ENCODE measurements at regions not wholly inside any gene's neighbourhood (a gene's known extent, or its start where the extent isn't known, plus 50 kb on each side); places are given as distances from the start of the nearest gene placed in this dataset.

DNA sequence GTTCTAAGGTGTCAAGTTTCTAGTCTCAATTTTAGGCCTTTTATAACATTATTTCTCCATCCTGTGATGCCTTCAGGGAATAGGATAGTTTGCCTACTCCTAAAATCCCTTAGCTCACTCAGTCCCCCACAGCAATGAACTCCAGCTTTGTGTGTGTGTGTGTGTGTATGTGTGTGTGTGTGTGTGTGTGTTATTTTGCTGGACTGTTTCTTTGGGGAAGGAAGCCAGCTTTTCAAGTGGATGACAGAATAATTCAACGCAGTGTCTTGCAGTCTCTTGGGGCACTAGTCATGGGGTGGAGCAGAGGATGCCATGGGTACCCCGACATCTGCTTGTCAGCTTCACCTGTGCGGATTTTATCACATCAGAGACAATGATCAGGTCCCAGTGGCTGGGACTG lies 262.8 kb upstream of the DAPK1 start:
- no peak overlapping the region for H3K27ac ChIP-seq

GRCh38 chr9:87236546-87236945 lies 261.1 kb upstream of the DAPK1 start:
- 0 to 97% (median 88%) methylated on average over 1 of the region's 1 CpG for WGBS, 5 donors
- Histone ChIP-seq H3K9me3 (no peaks in the 10 kb centered on the region), H3K27ac (no peak overlapping the region), H3K36me3 (no peaks in the 10 kb centered on the region), H3K27me3 (replicated peaks in 1 of 7) (no peaks in the 10 kb centered on the region), H3K4me3 (no peak overlapping the region), H3K4me1 (no peaks in the 10 kb centered on the region)
- intact Hi-C loops (cut with DNase I; ENCODE audit: low total_unique reads) = no loop called here
- no peak for DNase-seq
- TF ChIP-seq POLR2AphosphoS5 (IDR thresholded peaks at IDR 0.05) (no peak), POLR2A (IDR thresholded peaks at IDR 0.05) (no peak)
- TF ChIP-seq, protein P1, sequence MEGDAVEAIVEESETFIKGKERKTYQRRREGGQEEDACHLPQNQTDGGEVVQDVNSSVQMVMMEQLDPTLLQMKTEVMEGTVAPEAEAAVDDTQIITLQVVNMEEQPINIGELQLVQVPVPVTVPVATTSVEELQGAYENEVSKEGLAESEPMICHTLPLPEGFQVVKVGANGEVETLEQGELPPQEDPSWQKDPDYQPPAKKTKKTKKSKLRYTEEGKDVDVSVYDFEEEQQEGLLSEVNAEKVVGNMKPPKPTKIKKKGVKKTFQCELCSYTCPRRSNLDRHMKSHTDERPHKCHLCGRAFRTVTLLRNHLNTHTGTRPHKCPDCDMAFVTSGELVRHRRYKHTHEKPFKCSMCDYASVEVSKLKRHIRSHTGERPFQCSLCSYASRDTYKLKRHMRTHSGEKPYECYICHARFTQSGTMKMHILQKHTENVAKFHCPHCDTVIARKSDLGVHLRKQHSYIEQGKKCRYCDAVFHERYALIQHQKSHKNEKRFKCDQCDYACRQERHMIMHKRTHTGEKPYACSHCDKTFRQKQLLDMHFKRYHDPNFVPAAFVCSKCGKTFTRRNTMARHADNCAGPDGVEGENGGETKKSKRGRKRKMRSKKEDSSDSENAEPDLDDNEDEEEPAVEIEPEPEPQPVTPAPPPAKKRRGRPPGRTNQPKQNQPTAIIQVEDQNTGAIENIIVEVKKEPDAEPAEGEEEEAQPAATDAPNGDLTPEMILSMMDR (IDR thresholded peaks at IDR 0.05 in 8 of 11, conservative IDR thresholded peaks at IDR 0.05 in 3 of 11) = no peak

More for the DNA sequence above, 262.8 kb upstream of the DAPK1 start:
- Histone ChIP-seq H3K4me1 (no peaks in the 10 kb centered on the region), H3K27me3 (replicated peaks in 1 of 7) (no peaks in the 10 kb centered on the region), H3K9me3 (no peaks in the 10 kb centered on the region), H3K36me3 (no peaks in the 10 kb centered on the region), H3K4me3 (no peak overlapping the region)
- no peak for DNase-seq
- TF ChIP-seq POLR2A (IDR thresholded peaks at IDR 0.05) (no peak), POLR2AphosphoS5 (IDR thresholded peaks at IDR 0.05) (no peak)
- TF ChIP-seq, protein P1 (IDR thresholded peaks at IDR 0.05 in 8 of 11, conservative IDR thresholded peaks at IDR 0.05 in 3 of 11) = no peak
- WGBS, 5 donors = 67 to 83% (median 79%) methylated on average over 3 of the region's 3 CpGs
- intact Hi-C loops (cut with DNase I; ENCODE audit: low total_unique reads) = no loop called here

DNA sequence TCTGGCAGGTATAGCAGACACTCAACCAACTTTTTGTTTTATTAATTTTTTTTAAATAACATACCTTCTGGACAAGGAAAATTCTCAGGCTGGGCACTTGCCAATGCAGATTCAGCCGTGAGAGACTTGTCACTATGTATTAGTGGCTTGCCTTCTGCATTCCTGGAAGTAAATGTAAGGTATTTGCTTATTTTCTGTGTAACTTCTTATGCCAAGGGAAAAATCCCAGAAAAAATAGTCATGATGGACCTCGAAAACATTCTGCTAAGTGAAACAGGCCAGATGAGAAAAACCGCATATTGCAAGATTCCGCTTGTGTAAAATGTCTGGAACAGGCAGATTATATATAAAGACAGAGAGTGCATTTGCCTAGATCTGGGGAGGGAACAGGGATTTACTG lies 260.3 kb upstream of the DAPK1 start:
- intact Hi-C loops (cut with DNase I; ENCODE audit: low total_unique reads) = no loop called here
- H3K27ac ChIP-seq = no peak overlapping the region
- no peaks in the 10 kb centered on the region for H3K27me3 ChIP-seq (replicated peaks in 1 of 7)
- no peak for DNase-seq
- H3K36me3 ChIP-seq = no peaks in the 10 kb centered on the region
- TF ChIP-seq, protein P1 (IDR thresholded peaks at IDR 0.05 in 8 of 11, conservative IDR thresholded peaks at IDR 0.05 in 3 of 11) = no peak
- TF ChIP-seq POLR2AphosphoS5 (IDR thresholded peaks at IDR 0.05) (no peak), POLR2A (IDR thresholded peaks at IDR 0.05) (no peak)
- no peaks in the 10 kb centered on the region for H3K9me3 ChIP-seq
- H3K4me1 ChIP-seq = no peaks in the 10 kb centered on the region
- H3K4me3 ChIP-seq = no peak overlapping the region
- WGBS, 5 donors = 79 to 94% (median 93%) methylated on average over 4 of the region's 4 CpGs

DNA sequence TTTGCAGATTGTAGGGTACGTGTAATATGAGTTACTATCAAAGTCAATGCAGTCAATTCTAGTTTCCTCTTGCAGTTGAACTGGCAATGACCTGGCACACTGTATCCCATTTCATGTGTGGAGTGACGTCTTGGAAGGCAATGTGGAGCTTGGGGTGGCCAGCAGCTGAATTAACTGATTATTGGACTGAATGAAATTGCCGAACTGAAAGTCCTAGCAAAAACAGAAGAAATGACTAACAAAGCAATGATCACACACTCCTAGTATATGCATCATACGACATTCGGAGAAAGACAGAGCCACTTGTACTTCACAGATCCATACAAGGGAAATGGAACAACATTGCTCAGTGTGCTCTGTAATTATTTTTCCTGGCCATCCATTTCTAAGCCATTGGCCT lies 259.1 kb upstream of the DAPK1 start:
- DNase-seq = no peak
- intact Hi-C loops (cut with DNase I; ENCODE audit: low total_unique reads) = no loop called here
- H3K9me3 ChIP-seq = no peaks in the 10 kb centered on the region
- TF ChIP-seq POLR2A (IDR thresholded peaks at IDR 0.05) (no peak), POLR2AphosphoS5 (IDR thresholded peaks at IDR 0.05) (no peak)
- TF ChIP-seq, protein P1 (IDR thresholded peaks at IDR 0.05 in 8 of 11, conservative IDR thresholded peaks at IDR 0.05 in 3 of 11) = no peak
- H3K27me3 ChIP-seq (replicated peaks in 1 of 7) = no peaks in the 10 kb centered on the region
- H3K27ac ChIP-seq = no peak overlapping the region
- H3K36me3 ChIP-seq = no peaks in the 10 kb centered on the region
- 75 to 90% (median 78%) methylated on average over 5 of the region's 5 CpGs for WGBS, 5 donors
- no peaks in the 10 kb centered on the region for H3K4me1 ChIP-seq
- H3K4me3 ChIP-seq = no peak overlapping the region
